ENCODE measurements at regions not wholly inside any gene's neighbourhood (a gene's known extent, or its start where the extent isn't known, plus 50 kb on each side); places are given as distances from the start of the nearest gene placed in this dataset.

DNA sequence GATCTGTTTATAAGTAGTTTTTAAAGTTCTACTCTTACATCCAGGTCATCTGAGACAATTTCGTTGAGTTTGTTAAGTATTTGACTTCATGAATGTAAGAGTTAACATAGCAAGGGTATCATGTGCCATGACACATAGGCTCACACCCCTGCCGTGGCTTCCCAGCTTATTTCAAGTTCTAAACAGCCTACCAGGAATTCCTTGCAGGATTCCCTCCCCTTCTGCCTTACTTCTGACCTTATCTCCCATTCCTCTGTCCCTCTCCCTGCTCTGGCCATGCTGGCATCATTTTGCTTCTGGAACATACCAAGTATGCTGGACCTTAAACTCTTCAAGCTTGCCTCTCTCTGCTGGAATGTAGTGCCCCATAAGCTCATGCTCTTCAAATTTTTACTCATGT lies 369.9 kb upstream of the PCDH7 start:
- no peak for DNase-seq

DNA sequence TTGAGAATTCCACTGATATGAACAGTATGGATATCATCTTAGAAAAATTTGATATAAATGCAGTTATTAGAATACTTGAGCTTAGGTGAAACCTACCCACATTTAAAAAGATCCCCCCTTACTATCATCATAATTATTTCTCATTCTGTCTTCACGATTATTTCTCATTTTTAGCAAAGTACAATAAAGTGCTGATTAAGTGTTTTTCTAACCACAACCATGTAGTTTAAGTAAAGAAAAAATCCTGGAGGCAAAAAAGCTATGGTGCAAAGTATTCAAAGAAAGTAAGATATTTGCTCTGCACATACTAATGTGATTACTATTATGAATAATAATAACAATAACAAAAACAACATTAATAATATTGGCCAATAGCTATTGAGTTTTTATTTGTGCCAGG lies 365.6 kb upstream of the PCDH7 start:
- DNase-seq, result no peak

DNA sequence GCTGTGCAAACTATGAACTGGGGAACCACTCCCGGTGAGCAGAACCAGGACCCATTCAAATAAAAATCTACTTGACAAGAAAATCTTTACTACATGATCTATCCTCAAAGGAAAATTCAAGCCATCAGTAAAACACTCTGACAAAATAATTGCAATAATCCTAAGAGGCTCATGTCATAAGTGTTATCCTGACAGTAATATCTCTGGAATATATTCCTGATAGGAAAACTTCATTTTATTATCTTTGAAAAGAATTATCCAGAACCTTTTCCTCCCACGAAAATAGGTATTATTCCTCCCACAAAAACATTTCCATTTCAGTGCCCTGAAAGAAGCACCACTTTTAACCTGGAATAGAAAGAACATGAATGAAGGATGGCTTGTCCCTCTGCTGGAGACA lies 357.7 kb upstream of the PCDH7 start:
- DNase-seq, result no peak

DNA sequence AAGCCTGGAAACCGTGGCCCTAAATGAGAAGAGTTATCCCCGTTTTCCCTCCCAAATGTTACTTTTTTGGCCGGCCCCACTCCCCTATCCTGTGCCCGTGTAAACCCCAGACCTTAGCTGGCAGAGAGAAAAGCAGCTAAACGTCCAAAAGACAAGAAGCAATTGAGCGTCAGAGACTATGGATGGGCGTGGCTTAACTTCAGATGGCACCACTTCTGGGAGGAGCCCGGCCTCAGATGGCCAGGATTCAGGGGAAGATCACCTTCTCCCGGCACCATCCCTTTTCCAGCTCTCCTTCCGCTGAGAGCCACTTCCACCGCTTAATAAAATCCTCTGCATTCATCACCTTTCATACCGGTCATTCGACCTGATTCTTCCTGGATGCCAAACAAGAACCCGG lies 350.1 kb upstream of the PCDH7 start:
- no peak for DNase-seq

DNA sequence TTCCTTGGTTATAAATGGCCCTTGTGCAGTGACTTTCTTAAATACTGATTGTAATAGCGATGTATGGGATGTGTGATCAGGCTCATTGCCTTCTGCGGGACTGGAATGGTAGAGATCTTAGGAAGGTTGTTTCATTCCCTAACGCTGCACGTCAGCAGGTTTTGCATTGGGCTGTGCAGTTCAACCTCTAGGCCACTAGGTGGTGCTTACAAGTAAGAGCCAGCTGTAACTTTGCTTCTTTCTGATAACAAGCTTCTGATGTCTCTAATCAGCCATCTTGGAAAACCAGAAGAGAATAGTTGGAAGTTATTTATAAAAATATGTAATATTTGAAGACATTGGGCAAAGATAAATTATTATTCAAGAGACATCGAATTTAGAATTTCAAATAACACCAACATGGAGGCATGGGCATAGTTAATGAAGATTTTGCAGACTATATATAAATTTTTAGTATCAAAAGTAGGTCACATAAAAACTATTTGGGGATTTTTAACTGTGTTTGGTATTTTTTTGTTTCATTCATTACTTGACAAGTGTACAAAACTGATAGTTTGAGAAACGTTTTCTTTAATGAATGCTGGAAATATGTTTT lies 339.7 kb upstream of the PCDH7 start:
- peak; percentile 22 for DNase-seq

DNA sequence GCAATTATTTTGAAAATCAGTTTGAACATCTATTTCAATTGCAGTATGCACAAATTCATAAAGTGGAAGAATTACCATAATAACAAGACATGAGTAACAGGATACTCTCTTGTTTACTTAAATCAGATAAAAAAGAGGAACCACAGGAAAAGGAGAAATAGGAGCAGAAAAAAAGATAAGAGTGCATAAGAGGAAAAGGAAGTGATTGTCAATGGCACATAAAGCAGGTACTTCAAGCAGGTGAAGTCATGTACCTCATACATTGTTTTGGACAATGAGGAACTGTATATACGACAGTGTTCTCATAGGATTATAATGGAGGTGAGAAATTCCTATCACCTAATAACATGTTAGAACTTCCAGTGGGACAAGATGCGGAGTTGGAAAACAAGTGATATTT lies 334.5 kb upstream of the PCDH7 start:
- DNase-seq, result no peak

DNA sequence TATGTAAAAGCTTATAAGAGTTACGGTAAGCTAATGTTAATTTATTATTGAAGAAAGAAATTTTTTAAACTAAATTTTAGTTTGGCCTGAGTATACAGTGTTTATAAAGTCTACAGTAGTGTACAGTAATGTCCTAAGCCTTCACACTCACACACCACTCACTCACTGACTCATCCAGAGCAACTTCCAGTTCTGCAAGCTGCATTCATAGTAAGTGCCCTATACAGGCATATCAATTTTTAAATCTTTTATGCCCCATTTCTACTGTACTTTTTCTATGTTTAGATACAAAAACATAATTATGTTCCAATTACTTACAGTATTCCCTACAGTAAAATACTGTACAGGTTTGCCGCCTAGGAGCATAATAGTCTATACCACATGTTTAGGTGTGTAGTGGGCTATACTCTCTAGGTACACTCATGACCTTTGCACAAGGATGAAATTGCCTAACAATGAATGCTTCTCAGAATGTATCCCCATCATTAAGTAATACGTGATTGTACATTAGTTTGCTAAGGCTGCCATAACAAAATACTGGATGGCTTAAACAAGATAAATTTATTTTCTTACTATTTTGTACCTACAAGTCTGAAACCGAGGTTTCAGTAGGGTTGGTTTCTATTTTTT lies 333.8 kb upstream of the PCDH7 start:
- no peak for DNase-seq

DNA sequence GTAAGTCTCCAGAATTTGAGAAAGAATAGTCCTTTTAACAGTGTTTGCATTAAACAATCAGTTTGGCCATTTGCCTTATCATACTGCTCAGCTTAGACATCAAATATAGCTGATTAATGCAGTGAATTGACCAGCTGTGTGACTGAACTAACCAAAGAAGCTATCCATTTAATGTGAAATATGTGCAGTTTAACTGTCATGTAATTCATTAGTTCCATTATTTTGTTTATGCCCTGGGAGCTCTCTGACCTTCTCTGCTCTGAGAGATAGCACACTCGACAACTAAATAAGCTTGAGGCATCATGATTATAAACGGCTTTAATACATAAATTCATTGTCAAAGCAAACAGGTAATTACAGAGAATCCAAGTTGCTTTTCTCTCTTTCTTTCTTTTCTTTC lies 324.3 kb upstream of the PCDH7 start:
- DNase-seq, result no peak

DNA sequence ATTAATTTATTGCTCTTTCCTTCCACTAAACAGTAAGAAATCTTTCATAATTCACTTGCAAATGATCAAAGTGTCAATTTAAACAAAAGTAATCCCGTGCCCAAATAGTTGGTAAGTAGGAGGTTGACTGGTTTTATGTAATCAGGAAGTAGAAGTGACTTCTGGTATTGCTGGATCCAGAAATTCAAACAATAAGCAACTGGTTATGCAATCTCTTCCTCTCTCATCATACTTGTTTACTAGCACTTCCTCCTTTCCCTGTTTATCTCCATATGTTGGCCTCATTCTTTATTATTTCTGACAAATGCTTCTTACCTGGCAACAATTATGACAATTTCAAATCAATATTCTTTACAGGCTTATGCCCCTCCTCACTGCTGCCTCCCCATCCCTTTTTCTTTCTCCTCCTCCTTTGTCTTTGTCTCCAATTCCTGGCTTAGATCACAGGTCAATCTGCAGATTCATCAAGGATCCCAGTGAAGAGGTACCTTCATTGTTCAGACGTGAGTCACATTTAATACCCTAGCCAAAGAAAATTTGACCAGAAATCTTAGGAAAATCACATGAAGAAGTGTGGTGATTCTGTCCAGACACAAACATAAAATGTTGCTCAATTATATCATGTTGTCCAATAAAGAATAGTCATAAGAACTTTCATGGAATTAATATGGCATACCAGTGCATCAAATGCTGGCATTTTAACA lies 323.2 kb upstream of the PCDH7 start:
- DNase-seq, result no peak

DNA sequence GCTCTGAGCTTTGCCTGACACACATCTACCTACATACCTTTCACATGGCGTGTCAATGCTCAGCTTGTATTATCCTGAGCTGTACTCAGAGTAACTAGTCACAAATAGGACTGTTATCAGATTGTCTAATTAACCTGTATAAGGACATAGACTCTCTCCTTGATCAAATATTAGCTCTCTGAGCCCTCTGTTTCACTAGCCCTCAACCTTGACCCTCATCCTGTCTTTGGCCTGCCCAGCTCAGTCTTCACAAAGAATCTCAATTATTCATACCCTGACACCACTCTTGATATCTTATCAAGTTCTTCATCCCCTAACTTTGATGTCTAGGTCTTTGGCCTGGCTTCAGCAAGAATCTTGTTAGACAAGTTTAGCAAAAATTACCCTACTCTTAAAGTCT lies 320.7 kb upstream of the PCDH7 start:
- no peak for DNase-seq

DNA sequence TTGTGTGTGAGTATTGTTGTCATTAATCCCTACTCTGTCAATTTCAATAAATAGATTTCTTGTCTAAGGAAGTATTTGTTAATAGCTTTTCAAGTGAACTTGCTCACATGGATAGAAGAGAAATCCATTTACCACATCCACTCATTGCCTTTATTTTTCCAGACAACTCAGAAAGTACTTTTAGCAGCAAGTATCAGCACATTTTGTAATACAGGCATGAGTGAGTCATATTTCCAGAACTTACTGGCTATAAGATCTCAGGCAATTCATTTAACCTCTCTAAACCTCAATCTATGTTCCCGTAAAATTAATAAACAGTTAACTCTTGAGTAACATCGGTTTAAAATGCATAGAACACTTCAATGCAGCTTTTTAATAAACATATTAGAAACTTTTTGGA lies 317.9 kb upstream of the PCDH7 start:
- DNase-seq, result no peak

DNA sequence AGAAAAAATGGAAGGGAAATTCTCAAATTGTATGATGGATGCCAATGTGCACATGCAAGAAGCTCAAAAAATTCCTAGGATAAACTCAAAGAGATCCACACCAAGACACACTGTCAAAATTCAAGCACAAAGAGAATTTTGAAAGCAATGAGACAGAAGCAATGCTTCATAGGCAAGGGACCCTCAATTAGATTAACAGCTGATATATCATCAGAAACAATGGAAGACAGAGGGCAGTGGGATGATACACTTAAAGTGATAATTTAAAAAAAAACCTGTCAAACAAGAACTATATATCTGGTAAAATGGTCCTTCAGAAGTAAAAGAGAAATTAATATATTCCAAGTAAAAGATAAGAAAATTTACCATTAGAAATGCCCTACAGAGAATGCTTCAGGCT lies 306.3 kb upstream of the PCDH7 start:
- DNase-seq, result no peak

DNA sequence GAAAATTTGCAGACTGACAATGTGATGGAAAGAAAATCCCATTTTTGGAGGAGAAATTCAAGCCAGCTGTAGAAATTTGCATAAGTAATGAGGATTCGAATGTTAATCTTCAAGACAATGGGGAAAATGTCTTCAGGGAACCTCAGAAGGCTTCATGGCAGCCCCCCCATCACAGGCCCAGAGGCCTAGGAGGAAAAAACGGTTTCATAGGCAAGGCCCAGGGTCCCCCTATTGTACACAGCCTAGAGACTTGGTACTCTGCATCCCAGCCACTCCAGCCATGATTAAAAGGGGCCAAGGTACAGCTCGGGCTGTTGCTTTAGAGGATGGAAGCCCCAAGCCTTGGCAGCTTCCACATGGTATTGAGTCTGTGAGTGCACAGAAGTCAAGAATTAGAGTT lies 303.6 kb upstream of the PCDH7 start:
- no peak for DNase-seq

DNA sequence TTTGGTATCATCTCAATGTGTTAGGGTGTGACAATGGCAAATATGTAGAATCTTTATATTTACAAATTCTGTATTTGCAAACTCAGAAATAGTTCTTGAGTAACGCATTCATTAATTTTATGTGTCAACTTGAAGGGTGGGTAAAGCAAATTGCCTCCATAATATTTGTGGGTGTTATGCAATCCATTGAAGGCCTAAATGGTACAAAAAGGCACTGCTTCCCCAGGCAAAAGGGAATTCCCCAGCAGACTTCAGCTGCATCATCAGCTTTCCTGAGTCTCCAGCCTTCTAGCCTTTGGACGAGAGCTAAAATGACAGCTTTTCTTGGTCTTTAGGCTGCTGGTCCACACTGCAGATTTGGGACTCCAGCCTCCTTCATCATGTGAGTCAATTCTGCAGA lies 292.2 kb upstream of the PCDH7 start:
- DNase-seq, result no peak

DNA sequence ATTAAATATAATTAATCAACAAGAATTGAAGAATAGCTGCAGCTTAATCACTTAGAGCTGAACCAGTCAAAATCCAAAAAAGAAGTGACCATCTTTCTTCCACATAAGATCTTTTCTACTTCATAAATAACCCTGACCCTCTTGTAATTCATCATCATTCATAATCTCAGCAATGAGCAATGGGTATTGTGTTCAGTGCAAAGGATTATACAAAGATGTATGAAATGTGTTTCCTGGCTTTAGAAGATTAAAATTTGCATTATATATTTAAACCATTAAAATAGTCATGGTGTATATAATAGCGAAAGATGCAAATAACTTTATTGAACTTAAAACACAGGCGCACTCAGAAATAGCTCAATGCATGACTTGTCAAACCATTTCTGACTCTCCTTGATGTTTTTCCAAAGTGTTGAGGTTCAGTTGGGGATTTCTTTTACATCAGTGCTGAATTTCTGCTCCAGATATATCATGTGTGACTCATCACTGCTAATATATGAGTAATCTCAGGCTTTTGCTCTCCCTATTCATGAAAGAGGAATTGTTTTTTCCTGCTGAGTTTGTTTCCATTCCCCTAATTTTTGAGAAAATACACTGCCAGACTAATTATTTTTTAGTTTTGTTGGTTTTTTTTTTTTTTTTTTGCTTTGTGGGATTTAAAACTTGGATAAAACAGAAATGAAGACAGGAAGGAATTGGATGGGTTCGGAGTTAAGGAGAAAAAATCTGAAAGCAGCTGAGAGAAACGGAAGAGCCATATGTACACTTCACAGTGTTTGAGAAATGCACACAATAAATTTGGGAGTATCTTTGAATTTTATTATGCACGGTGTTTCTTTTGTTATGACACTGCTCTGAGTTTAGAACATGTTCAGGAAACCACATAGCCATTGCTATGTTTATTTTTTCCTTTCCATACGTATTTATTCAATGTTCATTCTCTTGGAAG lies 290.1 kb upstream of the PCDH7 start:
- no peak for DNase-seq

DNA sequence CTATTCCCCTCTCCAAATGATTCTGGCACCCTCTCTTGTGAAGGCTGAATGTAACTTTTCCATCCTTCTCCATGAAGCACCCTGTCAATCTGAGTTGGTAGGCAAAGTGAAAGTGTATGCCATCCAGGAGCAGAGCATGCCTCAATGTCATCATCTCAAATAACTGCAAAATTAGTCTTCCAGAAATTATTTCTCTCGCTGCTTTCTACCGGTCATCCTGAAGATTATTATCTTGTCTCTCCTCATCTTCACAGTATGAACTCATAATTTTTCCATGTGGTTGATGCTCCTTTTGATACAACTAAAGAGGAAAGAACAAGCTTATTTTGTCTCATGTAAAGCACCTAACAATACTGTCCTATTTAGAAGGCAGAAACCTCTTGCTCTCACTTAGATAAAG lies 285.5 kb upstream of the PCDH7 start:
- no peak for DNase-seq

DNA sequence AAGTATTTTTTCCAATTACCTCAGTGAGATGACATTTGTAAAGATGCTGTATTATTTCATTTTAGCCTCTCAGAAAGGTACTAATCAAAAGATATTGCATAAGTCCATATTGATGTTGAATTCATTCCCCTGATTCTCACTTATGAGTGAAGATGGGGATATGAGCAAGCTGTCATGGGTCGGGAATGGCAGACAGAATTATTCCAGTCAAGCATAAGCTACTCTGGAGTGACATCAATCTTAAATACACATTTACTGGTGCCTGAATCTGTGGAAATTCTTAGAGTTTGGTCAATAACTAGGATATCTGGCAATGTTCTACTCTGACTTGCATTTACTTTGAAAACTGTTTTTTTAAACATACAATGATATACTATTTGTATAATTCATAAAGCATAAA lies 283.8 kb upstream of the PCDH7 start:
- DNase-seq, result no peak

DNA sequence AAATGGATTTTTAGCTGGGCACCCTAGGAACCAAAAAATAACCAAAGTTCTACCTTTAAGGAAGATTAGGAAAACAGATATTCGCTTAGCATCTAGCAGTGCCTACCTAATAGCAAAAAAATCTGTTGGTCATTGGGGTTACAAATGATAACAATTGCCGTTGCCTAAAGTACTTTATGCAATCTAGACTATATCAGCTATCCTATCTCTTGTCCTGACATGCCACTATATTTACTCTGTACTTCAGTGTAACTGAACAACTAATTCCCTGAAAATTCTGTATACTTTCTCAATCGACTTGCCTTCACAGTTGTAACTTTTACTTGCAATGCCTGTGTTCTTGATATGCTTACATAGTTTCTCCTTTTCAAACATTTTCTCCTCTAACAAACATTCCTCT lies 282.9 kb upstream of the PCDH7 start:
- no peak for DNase-seq

DNA sequence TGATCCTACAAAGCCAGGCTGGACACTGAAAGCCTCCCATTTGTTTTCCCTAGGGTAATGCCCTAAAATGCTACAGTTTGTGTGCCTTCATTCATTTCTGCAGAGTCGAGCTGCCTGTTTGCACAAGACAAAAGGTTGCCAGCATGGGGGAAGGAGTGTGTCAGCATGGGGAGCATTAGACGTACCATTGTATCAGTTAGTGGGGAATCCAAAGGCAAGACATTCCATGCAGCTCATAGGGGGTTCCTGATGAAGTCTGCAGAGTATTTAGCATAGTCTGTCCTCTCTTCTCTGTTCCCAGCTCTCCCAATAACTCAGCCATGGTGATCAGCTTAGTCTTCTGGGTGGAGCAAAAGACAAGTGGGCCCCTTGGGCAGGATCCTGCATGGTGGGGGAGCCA lies 276.9 kb upstream of the PCDH7 start:
- no peak for DNase-seq

DNA sequence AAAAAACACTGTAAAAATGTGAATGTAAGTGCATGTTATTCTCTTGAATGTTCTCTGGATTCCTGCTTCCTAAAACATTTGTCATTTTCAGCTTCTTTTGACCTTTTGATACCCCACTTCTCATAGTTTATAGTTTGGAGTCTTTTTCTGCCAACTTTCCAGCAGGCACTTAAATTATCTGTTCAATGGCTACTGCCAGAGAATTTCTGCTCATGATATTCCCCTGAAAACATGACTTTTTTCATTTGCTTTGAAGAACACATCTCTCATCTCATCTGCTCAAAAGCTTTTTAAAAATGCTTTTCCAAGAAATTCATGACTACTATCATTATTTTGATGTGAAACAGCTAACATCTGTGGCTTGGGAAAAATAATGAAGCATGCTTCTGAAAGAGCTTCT lies 269.7 kb upstream of the PCDH7 start:
- no peak for DNase-seq

DNA sequence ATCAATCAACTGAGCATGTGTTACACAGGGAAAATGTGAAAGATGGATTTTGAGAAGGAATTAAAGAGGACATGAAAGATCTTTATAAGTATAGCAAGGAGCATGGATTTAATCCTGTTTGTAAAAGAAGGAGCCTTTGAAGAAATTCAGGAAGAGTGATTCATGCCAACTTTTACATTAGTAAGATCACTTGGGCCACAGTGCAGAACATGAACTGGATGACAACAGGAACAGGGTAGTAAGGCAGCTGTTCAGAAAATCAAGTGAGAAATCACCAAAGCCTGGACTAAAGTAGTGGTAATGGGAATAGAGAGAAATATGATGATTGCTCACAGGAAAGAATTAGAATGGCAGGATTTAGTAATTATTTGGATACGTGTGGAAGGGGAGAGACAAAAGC lies 265.7 kb upstream of the PCDH7 start:
- DNase-seq, result no peak

DNA sequence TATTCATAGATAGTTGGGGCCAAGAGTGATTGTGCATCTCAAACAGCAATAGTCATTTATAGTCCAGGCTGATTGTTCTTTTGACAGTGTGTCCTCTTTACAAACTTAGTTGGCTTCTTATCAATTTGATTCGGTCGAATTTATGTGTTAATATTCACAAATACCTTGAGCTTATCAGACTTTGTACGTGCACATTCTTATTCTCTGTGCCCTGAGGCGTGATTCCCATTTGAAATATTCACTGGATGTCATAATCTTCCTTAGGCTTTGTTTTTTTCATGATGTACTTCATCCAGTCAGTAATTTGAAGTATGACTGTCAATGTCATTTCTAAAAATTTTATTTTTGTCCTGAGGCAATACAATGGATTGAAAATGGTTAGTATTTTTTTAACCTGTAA lies 263.5 kb upstream of the PCDH7 start:
- DNase-seq, result no peak

DNA sequence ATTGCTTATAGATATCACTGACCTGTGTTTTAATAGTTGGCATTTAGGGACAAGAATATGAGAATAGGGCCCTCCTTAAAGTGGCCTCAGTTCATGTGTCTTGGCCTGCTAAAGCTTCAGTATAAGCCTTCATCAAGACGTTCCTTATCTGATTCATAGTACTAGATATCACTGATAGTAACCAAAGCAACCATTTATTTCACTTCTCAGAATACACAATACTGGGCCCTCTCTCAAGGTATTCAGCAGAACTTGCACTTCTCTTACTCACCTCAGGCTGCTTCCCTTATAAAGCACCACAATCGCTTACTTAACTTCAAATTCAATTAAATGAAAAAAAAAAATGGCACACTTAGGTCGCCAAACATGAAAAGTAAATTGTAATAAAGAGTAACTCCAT lies 259.4 kb upstream of the PCDH7 start:
- no peak for DNase-seq

DNA sequence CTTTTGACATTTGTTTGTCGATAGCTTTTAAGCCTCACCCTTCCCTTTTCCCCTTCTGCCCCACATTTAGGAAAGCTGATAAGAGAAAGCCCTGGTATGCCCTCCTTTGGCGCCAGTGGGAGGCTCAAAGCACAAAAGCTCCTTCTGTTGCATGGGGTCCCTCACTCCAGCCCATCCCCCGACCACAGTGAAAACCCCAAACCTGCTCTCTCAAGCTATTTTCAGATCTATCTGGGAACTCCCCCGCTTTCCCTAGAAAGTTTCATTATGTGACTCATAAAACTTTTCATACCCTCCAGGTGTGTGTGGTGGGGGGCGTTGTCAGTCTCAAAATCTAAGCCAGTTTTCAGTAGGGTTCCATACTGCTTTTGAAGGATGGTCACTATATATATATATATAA lies 259.0 kb upstream of the PCDH7 start:
- no peak for DNase-seq
